ENCODE measurements at regions not wholly inside any gene's neighbourhood (a gene's known extent, or its start where the extent isn't known, plus 50 kb on each side); places are given as distances from the start of the nearest gene placed in this dataset.

- no peak for DNase-seq (ENCODE audit: low read depth)
These were observed 363.7 kb downstream of the SETD4 start for GRCh38 chr21:35696644-35697043.

- DNase-seq (ENCODE audit: low read depth) = no peak
These were observed 368.0 kb downstream of the SETD4 start for GRCh38 chr21:35692311-35692710.

GRCh38 chr21:35690436-35690835 is 369.9 kb downstream of the SETD4 start:
- DNase-seq (ENCODE audit: low read depth) = no peak

GRCh38 chr21:35686156-35686555 is 374.2 kb downstream of the SETD4 start:
- no peak for DNase-seq (ENCODE audit: low read depth)

GRCh38 chr21:35683664-35684304 is 376.5 kb downstream of the SETD4 start:
- no peak for DNase-seq (ENCODE audit: low read depth)

GRCh38 chr21:35682904-35683549 is 377.3 kb downstream of the SETD4 start:
- no peak for DNase-seq (ENCODE audit: low read depth)

GRCh38 chr21:35681946-35682345 is 378.4 kb downstream of the SETD4 start:
- DNase-seq (ENCODE audit: low read depth) = no peak

GRCh38 chr21:35679076-35679475 is 381.2 kb downstream of the SETD4 start:
- no peak for DNase-seq (ENCODE audit: low read depth)

GRCh38 chr21:35678393-35678792 is 381.9 kb downstream of the SETD4 start:
- no peak for DNase-seq (ENCODE audit: low read depth)

- no peak for DNase-seq (ENCODE audit: low read depth)
These were observed 383.0 kb downstream of the SETD4 start for GRCh38 chr21:35677298-35677841.

- DNase-seq (ENCODE audit: low read depth) = no peak
These were observed 385.3 kb downstream of the SETD4 start for GRCh38 chr21:35674895-35675470.

- no peak for DNase-seq (ENCODE audit: low read depth)
These were observed 386.1 kb downstream of the SETD4 start for GRCh38 chr21:35674091-35674671.

- no peak for DNase-seq (ENCODE audit: low read depth)
These were observed 388.0 kb downstream of the SETD4 start for GRCh38 chr21:35672313-35672712.

GRCh38 chr21:35664683-35665082 is 395.6 kb downstream of the SETD4 start:
- no peak for DNase-seq (ENCODE audit: low read depth)

- no peak for DNase-seq (ENCODE audit: low read depth)
These were observed 396.3 kb downstream of the SETD4 start for GRCh38 chr21:35663856-35664606.

- no peak for DNase-seq (ENCODE audit: low read depth)
These were observed 402.1 kb downstream of the SETD4 start for GRCh38 chr21:35658242-35658641.

GRCh38 chr21:35652872-35653271 is 407.5 kb downstream of the SETD4 start:
- DNase-seq (ENCODE audit: low read depth) = no peak

- no peak for DNase-seq (ENCODE audit: low read depth)
These were observed 408.1 kb downstream of the SETD4 start for GRCh38 chr21:35652196-35652595.

GRCh38 chr21:35651196-35651595 is 409.1 kb downstream of the SETD4 start:
- DNase-seq (ENCODE audit: low read depth) = no peak

GRCh38 chr21:35649186-35649585 is 411.1 kb downstream of the SETD4 start:
- DNase-seq (ENCODE audit: low read depth) = no peak

GRCh38 chr21:35648512-35648911 is 411.8 kb downstream of the SETD4 start:
- DNase-seq (ENCODE audit: low read depth) = no peak

- no peak for DNase-seq (ENCODE audit: low read depth)
These were observed 413.7 kb downstream of the SETD4 start for GRCh38 chr21:35646606-35647005.

Data from CMK (cell line).